ENCODE measurements at regions not wholly inside any gene's neighbourhood (a gene's known extent, or its start where the extent isn't known, plus 50 kb on each side); places are given as distances from the start of the nearest gene placed in this dataset.

- Mint-ChIP-seq H3K27ac (no peak overlapping the region), H3K9me3 (peaks cover 0 to 4% of the 10 kb centered on the region in 2 donors), H3K36me3 (no peaks in the 10 kb centered on the region)
- ATAC-seq, result no peak
- no peak for DNase-seq (ENCODE audit: low spot score in 2 of 2)
Measured at GRCh38 chr12:41777064-41777790, 367.4 kb downstream of the GXYLT1 start.

- no peak overlapping the region for H3K27ac Mint-ChIP-seq
- no peak for ATAC-seq
- DNase-seq (ENCODE audit: low spot score in 2 of 2), result no peak
- H3K9me3 Mint-ChIP-seq, result peaks cover 0 to 9% of the 10 kb centered on the region in 2 donors
- H3K36me3 Mint-ChIP-seq, result no peaks in the 10 kb centered on the region
Measured at GRCh38 chr12:41772478-41772877, 372.2 kb downstream of the GXYLT1 start.

GRCh38 chr12:41769810-41770209, 374.9 kb downstream of the GXYLT1 start:
- DNase-seq (ENCODE audit: low spot score in 2 of 2) (no peak), ATAC-seq (peak; percentile 71 to 84)
- no peaks in the 10 kb centered on the region for H3K36me3 Mint-ChIP-seq
- peaks cover 0 to 9% of the 10 kb centered on the region in 2 donors for H3K9me3 Mint-ChIP-seq
- no peak overlapping the region for H3K27ac Mint-ChIP-seq

GRCh38 chr12:41768456-41768855, 376.2 kb downstream of the GXYLT1 start:
- no peaks in the 10 kb centered on the region for H3K36me3 Mint-ChIP-seq
- DNase-seq (ENCODE audit: low spot score in 2 of 2) (no peak), ATAC-seq (no peak)
- no peak overlapping the region for H3K27ac Mint-ChIP-seq
- peaks cover 0 to 9% of the 10 kb centered on the region in 2 donors for H3K9me3 Mint-ChIP-seq

- Mint-ChIP-seq H3K9me3 (peaks cover 6 to 12% of the 10 kb centered on the region in 2 donors), H3K36me3 (no peaks in the 10 kb centered on the region), H3K27ac (no peak overlapping the region)
- DNase-seq (ENCODE audit: low spot score in 2 of 2) (no peak), ATAC-seq (no peak)
Measured at GRCh38 chr12:41762691-41763090, 382.0 kb downstream of the GXYLT1 start.

GRCh38 chr12:41745593-41745992, 399.1 kb downstream of the GXYLT1 start:
- Mint-ChIP-seq H3K36me3 (no peaks in the 10 kb centered on the region), H3K9me3 (no peaks in the 10 kb centered on the region), H3K27ac (no peak overlapping the region)
- ATAC-seq (no peak), DNase-seq (ENCODE audit: low spot score in 2 of 2) (no peak)

GRCh38 chr12:41743835-41744234, 400.8 kb downstream of the GXYLT1 start:
- Mint-ChIP-seq H3K27ac (no peak overlapping the region), H3K9me3 (no peaks in the 10 kb centered on the region)
- ATAC-seq, result no peak

GRCh38 chr12:41739066-41739465, 405.6 kb downstream of the GXYLT1 start:
- ATAC-seq (no peak), DNase-seq (ENCODE audit: low spot score in 2 of 2) (no peak)
- no peaks in the 10 kb centered on the region for H3K9me3 Mint-ChIP-seq

More at GRCh38 chr12:41743835-41744234, 400.8 kb downstream of the GXYLT1 start:
- no peak for DNase-seq (ENCODE audit: low spot score in 2 of 2)
- H3K36me3 Mint-ChIP-seq, result no peaks in the 10 kb centered on the region

GRCh38 chr12:41737423-41737822, 407.3 kb downstream of the GXYLT1 start:
- no peak for ATAC-seq
- Mint-ChIP-seq H3K36me3 (no peaks in the 10 kb centered on the region), H3K27ac (no peak overlapping the region)

More at GRCh38 chr12:41739066-41739465, 405.6 kb downstream of the GXYLT1 start:
- Mint-ChIP-seq H3K36me3 (no peaks in the 10 kb centered on the region), H3K27ac (no peak overlapping the region)

GRCh38 chr12:41736436-41736835, 408.2 kb downstream of the GXYLT1 start:
- no peak for ATAC-seq
- H3K27ac Mint-ChIP-seq, result no peak overlapping the region
- peaks cover 0 to 3% of the 10 kb centered on the region in 2 donors for H3K9me3 Mint-ChIP-seq
- H3K36me3 Mint-ChIP-seq, result no peaks in the 10 kb centered on the region
- no peak for DNase-seq (ENCODE audit: low spot score in 2 of 2)

More at GRCh38 chr12:41737423-41737822, 407.3 kb downstream of the GXYLT1 start:
- no peak for DNase-seq (ENCODE audit: low spot score in 2 of 2)
- peaks cover 0 to 3% of the 10 kb centered on the region in 2 donors for H3K9me3 Mint-ChIP-seq

- Mint-ChIP-seq H3K36me3 (no peaks in the 10 kb centered on the region), H3K27ac (no peak overlapping the region), H3K9me3 (peaks cover 0 to 3% of the 10 kb centered on the region in 2 donors)
- ATAC-seq, result no peak
- no peak for DNase-seq (ENCODE audit: low spot score in 2 of 2)
Measured at GRCh38 chr12:41731691-41732090, 413.0 kb downstream of the GXYLT1 start.

- Mint-ChIP-seq H3K27ac (no peak overlapping the region), H3K36me3 (no peaks in the 10 kb centered on the region), H3K9me3 (peaks cover 0 to 3% of the 10 kb centered on the region in 2 donors)
- no peak for ATAC-seq
- no peak for DNase-seq (ENCODE audit: low spot score in 2 of 2)
Measured at GRCh38 chr12:41731061-41731460, 413.6 kb downstream of the GXYLT1 start.

- no peak for ATAC-seq
- no peaks in the 10 kb centered on the region for H3K36me3 Mint-ChIP-seq
Measured at GRCh38 chr12:41724216-41724615, 420.5 kb downstream of the GXYLT1 start.

GRCh38 chr12:41719214-41719613, 425.5 kb downstream of the GXYLT1 start:
- no peak overlapping the region for H3K27ac Mint-ChIP-seq
- DNase-seq (ENCODE audit: low spot score in 2 of 2) (no peak), ATAC-seq (no peak)
- no peaks in the 10 kb centered on the region for H3K36me3 Mint-ChIP-seq
- no peaks in the 10 kb centered on the region for H3K9me3 Mint-ChIP-seq

More at GRCh38 chr12:41724216-41724615, 420.5 kb downstream of the GXYLT1 start:
- H3K27ac Mint-ChIP-seq, result no peak overlapping the region
- H3K9me3 Mint-ChIP-seq, result no peaks in the 10 kb centered on the region
- no peak for DNase-seq (ENCODE audit: low spot score in 2 of 2)

- Mint-ChIP-seq H3K36me3 (no peaks in the 10 kb centered on the region), H3K27ac (no peak overlapping the region), H3K9me3 (no peaks in the 10 kb centered on the region)
- ATAC-seq, result no peak
- DNase-seq (ENCODE audit: low spot score in 2 of 2), result no peak
Measured at GRCh38 chr12:41715256-41715655, 429.4 kb downstream of the GXYLT1 start.

- no peak overlapping the region for H3K27ac Mint-ChIP-seq
- H3K9me3 Mint-ChIP-seq, result no peaks in the 10 kb centered on the region
- DNase-seq (ENCODE audit: low spot score in 2 of 2), result no peak
- ATAC-seq, result no peak
- H3K36me3 Mint-ChIP-seq, result no peaks in the 10 kb centered on the region
Measured at GRCh38 chr12:41709463-41710285, 435.0 kb downstream of the GXYLT1 start.

GRCh38 chr12:41709012-41709411, 435.7 kb downstream of the GXYLT1 start:
- Mint-ChIP-seq H3K27ac (no peak overlapping the region), H3K9me3 (no peaks in the 10 kb centered on the region), H3K36me3 (no peaks in the 10 kb centered on the region)
- ATAC-seq (no peak), DNase-seq (ENCODE audit: low spot score in 2 of 2) (no peak)

All from activated naive CD4-positive, alpha-beta T cell treated with anti-CD3 and anti-CD28 coated beads, Interleukin-2, amount 50 U/mL, for 72 hours (primary cell).